Kidney capillary endothelial cell (primary cell): ENCODE measurements at regions not wholly inside any gene's neighbourhood (a gene's known extent, or its start where the extent isn't known, plus 50 kb on each side); places are given as distances from the start of the nearest gene placed in this dataset.

ENCODE experiments used
- DNase-seq: peaks from one replicate; pipeline ENCODE4 v3.0.0-alpha.2; 2018; ENCODE audit warnings: low spot score

DNA sequence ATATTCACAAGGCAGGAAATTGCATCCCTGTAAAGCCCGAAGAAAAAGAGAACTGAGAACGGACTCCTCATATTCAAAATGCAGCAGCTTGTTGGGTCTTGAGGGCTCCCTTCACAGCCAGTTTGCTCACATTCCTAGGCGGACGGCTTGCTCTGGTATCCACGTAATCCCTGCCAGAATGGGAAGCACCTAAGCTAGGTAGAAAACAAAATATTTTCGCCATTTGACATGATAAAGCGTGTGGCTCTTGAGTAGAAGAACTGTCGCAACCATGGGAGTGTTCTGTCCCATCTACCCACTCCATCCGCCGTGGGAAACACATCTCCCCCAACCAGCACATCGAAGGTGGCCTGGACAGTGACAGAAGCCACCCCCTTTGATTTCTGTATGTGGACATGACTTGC, 183.1 kb downstream of the GAS1 start:
- no peak for DNase-seq

GRCh38 chr9:86763791-86764190, 183.5 kb downstream of the GAS1 start:
- DNase-seq, result no peak

DNA sequence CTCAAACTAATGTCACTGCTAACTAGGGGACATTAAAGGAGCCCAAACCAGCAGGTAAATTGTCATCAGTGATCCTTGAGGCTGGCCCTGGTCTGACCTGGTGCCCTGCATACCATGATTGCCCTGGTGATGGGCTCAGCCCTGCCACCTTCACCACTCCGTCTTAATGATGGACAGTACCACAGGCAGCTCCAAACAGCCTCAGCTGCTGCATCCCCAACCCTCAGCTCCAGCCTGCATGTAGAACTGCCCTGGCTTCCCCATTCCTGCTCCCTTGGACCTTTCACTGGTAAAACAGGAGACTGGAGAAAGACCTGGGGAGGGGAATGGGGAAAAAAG, 190.0 kb downstream of the GAS1 start:
- no peak for DNase-seq

- no peak for DNase-seq
Measured at GRCh38 chr9:86756576-86757381, 190.5 kb downstream of the GAS1 start.

- no peak for DNase-seq
Measured at GRCh38 chr9:86755561-86755941, 191.8 kb downstream of the GAS1 start.

DNA sequence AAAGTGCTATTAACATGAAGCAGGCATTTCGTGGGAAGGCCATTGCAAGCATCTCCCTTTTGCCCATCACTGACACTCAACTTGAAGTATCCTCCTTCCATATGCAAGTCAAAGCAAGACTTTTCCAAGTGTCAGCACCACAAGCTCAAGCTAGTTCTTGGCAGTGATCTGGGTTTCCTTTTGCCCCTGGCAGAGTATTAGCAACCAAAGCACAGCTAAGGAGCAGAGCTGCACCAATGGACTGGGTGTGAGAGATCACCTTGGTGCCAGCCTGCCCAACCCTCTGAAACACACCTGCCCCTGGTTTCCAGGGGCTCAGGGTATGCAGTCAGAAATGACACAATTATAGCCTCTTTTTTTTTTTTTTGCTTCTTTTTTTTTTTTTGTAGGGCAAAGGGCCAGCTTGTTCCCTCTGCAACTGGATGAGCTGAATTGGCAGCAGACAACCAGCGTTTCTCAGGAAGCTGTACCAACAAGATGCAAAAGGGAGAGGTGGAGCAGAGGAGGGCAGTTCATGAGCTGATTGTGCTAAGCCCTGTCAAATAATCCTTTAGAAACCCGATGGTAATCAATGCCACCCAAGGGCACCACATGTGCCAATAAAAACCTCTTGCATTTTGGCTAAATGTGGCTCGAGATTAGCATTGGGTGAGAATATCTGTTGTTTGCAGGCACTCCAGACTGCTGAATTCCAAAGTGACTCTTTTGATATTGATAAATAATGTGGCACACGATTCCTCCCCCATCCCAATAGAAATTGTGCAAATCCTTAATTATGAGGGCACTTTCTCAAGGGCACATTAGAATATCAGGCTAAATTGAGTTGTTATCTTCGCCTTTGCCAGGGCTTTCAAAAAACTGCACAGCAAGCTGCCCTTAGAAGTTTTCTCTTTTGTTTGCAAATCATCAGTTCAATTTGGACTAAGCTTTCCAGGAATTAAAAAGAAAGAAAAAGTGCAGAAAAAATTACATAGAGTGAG, 192.4 kb downstream of the GAS1 start:
- DNase-seq, result no peak

DNA sequence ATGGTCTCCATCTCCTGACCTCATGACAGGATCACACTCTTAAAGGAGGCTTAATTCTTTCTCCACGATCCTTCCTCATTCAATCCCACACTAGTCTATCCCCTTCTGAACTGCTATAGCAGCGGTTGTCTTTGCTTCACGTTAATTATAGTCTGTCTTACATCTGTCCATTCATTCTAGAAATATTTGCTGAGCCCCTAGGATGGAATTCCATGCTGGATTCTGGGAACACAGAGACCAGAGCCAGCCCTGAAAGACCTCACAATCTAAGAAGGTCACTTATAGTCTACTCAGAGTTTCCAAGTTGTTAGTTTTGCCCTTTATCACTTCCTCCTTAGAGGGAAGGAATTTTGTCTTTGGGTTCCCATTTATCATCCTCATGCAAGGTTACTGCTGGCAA, 193.5 kb downstream of the GAS1 start:
- no peak for DNase-seq

- no peak for DNase-seq
Measured at GRCh38 chr9:86752733-86753132, 194.6 kb downstream of the GAS1 start.

DNA sequence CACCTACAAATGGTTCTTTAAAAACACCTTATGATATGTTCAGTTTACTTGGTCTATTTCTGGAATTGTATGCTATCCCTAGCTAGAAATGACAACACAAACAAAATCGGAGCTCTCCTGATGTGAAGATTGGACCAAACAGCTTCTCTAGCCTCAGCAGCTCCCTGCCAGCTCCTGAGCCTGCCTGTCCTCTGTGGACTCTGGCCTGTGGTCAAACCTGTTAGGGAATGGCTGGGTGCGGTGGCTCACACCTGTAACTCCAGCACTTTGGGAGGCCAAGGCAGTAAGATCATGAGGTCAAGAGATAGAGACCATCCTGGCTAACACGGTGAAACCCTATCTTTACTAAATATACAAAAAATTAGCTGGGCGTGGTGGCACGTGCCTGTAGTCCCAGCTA, 195.3 kb downstream of the GAS1 start:
- no peak for DNase-seq

DNA sequence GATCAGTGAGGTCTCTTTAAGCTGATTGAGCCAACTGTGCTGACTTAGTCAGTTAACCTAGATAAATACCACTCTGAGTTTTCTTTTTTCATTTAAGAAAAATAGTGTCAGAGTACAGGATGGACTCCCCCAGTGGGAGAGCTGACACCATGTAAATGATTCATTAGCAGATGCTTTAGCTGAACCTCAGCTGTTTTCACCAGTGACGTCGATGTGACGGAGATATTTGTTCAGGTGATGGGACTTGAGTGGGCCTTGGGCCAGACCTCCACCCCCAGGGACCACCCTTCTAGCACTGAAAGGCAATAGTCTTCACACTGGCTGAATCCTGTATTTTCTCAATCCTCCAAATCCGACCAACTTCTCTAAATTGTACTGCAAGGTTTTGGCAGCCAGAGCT, 196.1 kb downstream of the GAS1 start:
- DNase-seq, result no peak

GRCh38 chr9:86749894-86750255, 197.4 kb downstream of the GAS1 start:
- DNase-seq, result no peak

- no peak for DNase-seq
Measured at GRCh38 chr9:86749161-86749893, 198.0 kb downstream of the GAS1 start.

- DNase-seq, result no peak
Measured at GRCh38 chr9:86747711-86748110, 199.6 kb downstream of the GAS1 start.

- peak; percentile 35 for DNase-seq
Measured at GRCh38 chr9:86741311-86742208, 205.7 kb downstream of the GAS1 start.

- no peak for DNase-seq
Measured at GRCh38 chr9:86735772-86736458, 211.4 kb downstream of the GAS1 start.

DNA sequence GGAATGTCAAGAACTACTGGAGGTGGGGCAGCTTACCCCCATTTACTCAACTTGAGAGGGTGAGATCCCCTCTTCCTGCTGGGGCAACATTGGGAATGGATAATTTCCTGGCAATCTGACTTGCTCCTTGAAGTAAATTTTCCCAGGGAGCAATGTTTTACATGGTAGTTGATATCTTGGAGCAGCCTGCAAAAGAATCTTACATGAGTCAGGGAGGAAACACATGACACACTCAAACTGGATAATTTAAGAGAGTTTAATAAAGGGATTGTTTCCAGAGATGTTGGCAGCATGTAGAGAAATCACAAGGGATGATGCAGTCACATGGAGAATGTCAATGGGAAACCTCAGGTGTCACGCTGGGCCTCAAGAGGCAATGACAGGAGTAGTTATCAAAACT, 212.5 kb downstream of the GAS1 start:
- peak; percentile 36 for DNase-seq

DNA sequence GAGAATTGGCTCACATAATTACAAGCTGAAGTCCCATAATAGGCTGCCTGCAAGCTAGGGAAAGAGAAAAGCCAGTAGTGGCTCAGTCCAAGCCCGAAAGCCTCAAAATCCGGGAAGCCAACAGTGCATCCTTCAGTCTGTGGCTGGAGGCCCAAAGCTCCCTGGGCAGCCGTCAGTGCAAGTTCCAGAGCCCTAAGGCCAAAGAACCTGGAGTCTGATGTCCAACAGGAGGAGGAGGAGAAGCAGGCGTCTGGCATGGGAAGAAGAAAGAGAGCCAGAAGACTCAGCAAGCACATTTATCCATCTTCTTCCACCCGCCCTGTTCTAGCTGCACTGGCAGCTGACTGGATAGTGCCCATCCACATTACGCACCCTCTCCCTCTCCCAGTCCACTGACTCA, 213.4 kb downstream of the GAS1 start:
- no peak for DNase-seq

DNA sequence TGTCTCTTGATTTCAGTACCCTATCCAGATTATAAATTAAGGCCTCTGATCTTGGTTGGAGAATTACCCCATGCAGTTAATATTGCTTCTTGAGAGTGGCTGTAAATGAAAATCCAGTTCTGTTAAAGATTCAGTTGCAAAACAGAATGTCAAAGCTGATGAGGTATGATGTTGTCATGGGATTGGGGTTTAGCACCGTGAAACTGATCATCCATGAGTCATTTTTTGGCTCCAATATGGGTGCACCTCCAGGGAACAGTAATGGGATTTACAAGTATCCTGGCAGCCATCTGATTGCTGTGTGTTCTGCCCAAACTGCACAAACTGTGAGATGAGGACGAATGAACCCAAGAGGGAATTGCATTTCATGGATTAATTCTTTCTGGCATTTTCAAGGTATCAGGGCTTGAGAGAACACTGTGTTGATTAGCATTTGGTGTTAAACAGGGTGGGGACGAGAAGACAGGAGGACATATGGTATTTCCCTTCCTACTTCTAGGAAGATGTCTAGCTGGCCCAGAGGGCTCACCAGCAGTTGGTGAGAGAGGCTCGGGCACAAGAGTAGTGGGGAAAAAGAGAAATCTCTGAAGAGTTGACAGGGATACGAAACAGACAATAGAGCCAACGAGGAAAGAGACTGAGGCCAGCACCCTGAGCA, 214.7 kb downstream of the GAS1 start:
- DNase-seq, result no peak

DNA sequence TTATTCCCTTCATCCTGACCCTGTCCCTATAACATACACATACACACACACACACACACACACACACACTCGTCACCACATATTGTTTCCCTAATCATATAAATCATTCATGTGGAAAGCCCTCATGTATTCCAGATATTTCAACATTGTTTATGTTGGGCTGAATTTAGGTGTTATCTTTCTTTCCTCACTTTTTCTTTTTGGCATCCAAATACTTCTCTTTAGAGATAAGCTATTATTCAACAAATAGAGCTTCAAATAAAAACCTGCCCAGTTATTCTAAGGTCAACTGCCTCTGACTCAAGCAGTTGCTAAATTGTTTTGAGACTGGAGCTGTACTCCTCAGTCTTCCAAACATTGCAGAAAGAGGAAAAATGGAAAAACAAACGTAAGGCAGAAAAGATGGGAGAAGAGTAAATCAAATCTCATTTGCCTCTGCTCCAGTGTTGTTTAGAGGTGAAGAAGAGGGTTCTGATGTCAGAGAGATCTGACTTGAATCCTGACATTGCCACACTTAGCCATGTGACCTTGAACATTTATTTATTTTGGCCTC, 215.7 kb downstream of the GAS1 start:
- no peak for DNase-seq
